ENCODE measurements at regions not wholly inside any gene's neighbourhood (a gene's known extent, or its start where the extent isn't known, plus 50 kb on each side); places are given as distances from the start of the nearest gene placed in this dataset.

GRCh38 chr3:5948084-5948483 lies 760.6 kb downstream of the EDEM1 start:
- TF ChIP-seq KDM1A (IDR thresholded peaks at IDR 0.05; ENCODE audit: low read depth) (no peak), JUNB (IDR thresholded peaks at IDR 0.05) (no peak), CTCF (IDR thresholded peaks at IDR 0.05) (no peak), JUN (IDR thresholded peaks at IDR 0.05) (no peak), MAX (IDR thresholded peaks at IDR 0.05) (no peak), MAFK (IDR thresholded peaks at IDR 0.05; ENCODE audit: partially characterized antibody) (no peak)

All from A549 (cell line).